Neuron (in vitro differentiated cells): ENCODE measurements at regions not wholly inside any gene's neighbourhood (a gene's known extent, or its start where the extent isn't known, plus 50 kb on each side); places are given as distances from the start of the nearest gene placed in this dataset.
"Not testable (repeated sequence)": the region's sequence is repeated elsewhere in the genome, so short reads cannot be mapped to it uniquely, and the experiment has no call there.

Source experiments
- H2AFZ ChIP-seq: one replicate; pipeline ENCODE4 v1.6.1; 2013; ENCODE audit warnings: low read depth, mild to moderate bottlenecking, inconsistent platforms, low read length, moderate library complexity
- H3K27me3 ChIP-seq: one replicate; pipeline ENCODE4 v1.6.1; 2013; ENCODE audit warnings: low read length; ENCODE audit not compliant: insufficient read depth
- H3K36me3 ChIP-seq: one replicate; pipeline ENCODE4 v1.6.1; 2013; ENCODE audit warnings: low read length; ENCODE audit not compliant: insufficient read depth
- H3K4me1 ChIP-seq: one replicate; pipeline ENCODE4 v1.6.1; 2013; ENCODE audit warnings: low read length; ENCODE audit not compliant: insufficient read depth
- H3K4me3 ChIP-seq: 2 replicates; pipeline ENCODE4 v1.5.1; 2013; ENCODE audit warnings: mild to moderate bottlenecking, low read length, moderate library complexity
- H3K9me3 ChIP-seq: one replicate; pipeline ENCODE4 v1.6.1; 2013; ENCODE audit warnings: low read length

DNA sequence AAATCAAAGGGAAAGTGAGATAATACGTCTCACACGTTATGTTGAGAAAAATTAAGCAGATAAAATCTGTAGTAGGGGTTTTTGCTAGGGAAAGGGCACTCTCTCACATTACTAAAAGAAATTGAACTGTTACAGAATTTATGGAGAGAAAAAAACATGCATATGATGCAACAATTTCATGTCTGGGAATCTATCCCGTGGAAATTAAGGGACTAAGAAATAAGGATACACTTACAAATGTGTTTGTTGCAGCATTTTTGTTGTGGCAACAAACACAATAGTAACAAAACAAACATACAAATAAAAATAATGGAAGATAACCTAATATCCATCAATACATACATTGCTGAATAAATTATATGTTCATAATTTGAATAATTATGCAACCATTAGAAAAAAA, 96.3 kb upstream of the ZBED5 start:
- Histone ChIP-seq H2AFZ (no peak overlapping the region), H3K4me3 (no peak overlapping the region), H3K36me3 (no peaks in the 10 kb centered on the region), H3K4me1 (no peaks in the 10 kb centered on the region), H3K27me3 (peaks cover 3% of the 10 kb centered on the region), H3K9me3 (peaks cover 3% of the 10 kb centered on the region)

DNA sequence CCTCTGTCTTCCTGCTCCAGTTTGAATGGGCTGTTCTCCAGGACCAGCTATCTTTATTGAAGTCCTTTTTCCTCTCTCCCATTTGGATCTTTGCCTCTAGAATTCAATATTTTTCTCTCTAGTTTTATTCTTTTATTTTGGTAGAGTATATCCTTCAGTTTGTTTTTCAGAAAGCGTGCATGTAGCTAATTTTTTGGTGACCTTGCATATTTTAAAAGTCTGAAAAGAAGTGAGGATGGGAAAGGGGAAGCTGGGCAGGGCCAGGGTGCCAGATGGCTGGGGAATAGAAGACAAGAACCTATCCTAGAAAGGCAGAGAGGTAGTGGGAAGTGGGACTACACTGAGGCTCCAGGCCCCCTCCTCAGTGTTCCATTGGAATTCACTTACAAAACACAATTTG, 95.0 kb upstream of the ZBED5 start:
- Histone ChIP-seq H2AFZ (no peak overlapping the region), H3K9me3 (peaks cover 3% of the 10 kb centered on the region), H3K36me3 (no peaks in the 10 kb centered on the region), H3K4me3 (no peak overlapping the region), H3K27me3 (peaks cover 3% of the 10 kb centered on the region), H3K4me1 (no peaks in the 10 kb centered on the region)

DNA sequence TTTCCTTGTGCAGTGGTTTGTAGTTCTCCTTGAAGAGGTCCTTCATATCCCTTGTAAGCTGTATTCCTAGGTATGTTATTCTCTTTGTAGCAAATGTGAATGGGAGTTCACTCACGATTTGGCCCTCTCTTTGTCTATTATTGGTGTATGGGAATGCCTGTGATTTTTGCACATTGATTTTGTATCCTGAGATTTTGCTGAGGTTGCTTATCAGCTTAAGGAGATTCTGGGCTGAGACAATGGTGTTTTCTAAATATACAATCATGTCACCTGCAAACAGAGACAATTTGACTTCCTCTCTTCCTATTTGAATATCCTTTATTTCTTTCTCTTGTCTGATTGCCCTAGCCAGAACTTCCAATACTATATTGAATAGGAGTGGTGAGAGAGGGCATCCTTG, 90.1 kb upstream of the ZBED5 start:
- not testable (repeated sequence) for H3K9me3 ChIP-seq, H3K36me3 ChIP-seq, H3K27me3 ChIP-seq, H3K4me3 ChIP-seq, H2AFZ ChIP-seq, H3K4me1 ChIP-seq

DNA sequence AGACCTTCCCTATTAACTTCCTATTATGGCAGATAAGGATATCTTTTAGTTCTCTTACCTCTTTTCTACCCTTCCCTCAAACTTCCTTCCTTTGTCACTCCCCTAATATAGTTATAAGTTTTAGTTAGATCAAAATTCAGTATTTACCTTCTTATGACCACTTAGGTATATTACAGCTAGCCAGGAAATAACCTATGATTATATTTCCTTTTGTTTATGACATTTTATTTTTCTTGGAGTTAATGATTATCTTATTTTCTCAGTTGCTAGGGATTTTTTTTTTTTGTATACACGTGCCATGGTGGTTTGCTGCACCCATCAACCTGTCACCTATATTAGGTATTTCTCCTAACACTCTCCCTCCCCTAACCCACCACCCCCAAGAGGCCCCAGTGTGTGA, 88.2 kb upstream of the ZBED5 start:
- Histone ChIP-seq H3K9me3 (no peaks in the 10 kb centered on the region), H3K4me3 (no peak overlapping the region), H2AFZ (no peak overlapping the region), H3K4me1 (no peaks in the 10 kb centered on the region), H3K36me3 (no peaks in the 10 kb centered on the region), H3K27me3 (no peaks in the 10 kb centered on the region)

DNA sequence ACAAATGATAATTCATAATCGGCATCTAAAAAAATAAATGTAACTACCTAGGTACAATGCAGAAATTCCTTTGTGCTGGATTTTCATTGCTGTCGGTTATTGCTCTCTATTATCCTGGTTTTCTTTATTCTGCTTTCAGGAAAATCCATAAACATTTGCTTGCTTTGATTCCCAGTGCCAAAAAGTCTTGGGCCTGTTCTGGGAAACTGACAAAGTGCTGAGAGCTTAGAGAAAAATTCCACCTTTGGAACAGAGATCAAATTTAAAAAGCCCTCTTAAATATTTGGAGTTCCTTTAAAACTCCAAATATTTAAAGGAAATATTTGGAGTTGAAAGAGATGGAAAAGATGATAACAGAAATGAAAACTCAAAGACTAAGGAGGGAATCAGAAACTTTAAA, 87.3 kb upstream of the ZBED5 start:
- no peak overlapping the region for H3K4me3 ChIP-seq
- H3K4me1 ChIP-seq = no peaks in the 10 kb centered on the region
- H3K27me3 ChIP-seq = no peaks in the 10 kb centered on the region
- no peak overlapping the region for H2AFZ ChIP-seq
- H3K36me3 ChIP-seq = no peaks in the 10 kb centered on the region
- no peaks in the 10 kb centered on the region for H3K9me3 ChIP-seq

DNA sequence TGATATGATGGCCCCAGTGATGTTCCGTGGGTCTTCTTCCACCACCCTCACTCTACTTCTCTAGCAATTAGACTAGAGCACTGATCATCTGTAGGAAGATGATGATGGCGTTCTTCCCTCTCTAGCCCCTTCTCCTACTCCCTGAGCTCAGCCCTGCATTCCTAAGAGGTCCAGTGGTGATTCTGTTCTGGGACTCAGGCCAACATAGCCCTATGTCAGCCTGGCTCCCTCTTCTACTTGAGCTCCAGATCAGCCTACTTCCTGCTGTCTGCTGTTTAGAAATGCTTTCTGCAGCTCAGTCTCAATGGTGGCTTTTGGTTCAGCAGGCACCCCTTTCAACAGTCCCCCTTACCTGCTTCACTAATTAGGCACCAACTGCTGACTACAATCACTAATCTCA, 86.1 kb upstream of the ZBED5 start:
- H2AFZ ChIP-seq = no peak overlapping the region
- H3K4me1 ChIP-seq = no peaks in the 10 kb centered on the region
- H3K9me3 ChIP-seq = no peaks in the 10 kb centered on the region
- H3K4me3 ChIP-seq = no peak overlapping the region
- no peaks in the 10 kb centered on the region for H3K36me3 ChIP-seq
- no peaks in the 10 kb centered on the region for H3K27me3 ChIP-seq

DNA sequence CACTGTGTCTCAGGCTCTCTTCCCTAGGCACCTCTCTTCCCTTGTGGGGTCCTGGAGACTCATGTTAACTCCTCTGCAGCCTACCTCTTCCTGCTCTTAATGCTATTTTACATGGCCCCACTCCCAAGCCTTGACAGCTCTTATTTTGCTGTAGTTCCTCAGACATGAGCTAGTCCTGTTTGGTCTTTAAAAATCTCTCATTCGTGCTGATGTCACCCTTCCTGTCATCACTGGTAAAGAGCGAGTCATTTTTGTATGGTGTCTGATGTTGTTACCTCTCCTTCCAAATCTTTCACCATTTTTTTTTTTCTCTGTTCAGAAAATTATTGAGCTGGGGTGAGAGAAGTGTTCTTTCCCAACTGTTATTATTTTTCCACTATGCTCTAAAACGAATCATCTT, 84.8 kb upstream of the ZBED5 start:
- no peaks in the 10 kb centered on the region for H3K27me3 ChIP-seq

DNA sequence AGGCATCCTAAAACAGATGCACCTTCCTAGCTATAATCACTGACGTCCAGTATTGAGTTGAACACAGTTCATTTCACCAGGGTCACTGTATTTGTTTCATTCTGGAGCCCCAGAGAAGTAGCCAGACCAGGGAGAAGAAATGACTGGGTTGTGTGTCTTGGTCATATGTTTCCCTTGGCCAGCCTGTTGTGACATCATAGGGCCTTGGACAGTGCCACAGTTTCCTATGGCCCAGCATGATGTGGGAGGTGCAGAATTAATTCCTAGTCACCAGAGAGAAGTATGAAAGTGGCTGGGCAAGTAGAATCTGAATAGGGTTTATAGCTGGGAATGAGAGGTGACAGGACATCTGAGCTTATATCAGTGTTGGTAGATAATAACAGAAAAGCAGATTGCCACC, 84.0 kb upstream of the ZBED5 start:
- H3K4me1 ChIP-seq = no peaks in the 10 kb centered on the region
- no peak overlapping the region for H3K4me3 ChIP-seq
- no peak overlapping the region for H2AFZ ChIP-seq
- H3K9me3 ChIP-seq = no peaks in the 10 kb centered on the region
- H3K36me3 ChIP-seq = no peaks in the 10 kb centered on the region
- no peaks in the 10 kb centered on the region for H3K27me3 ChIP-seq

More for the DNA sequence above, 84.8 kb upstream of the ZBED5 start:
- Histone ChIP-seq H3K36me3 (no peaks in the 10 kb centered on the region), H3K4me1 (no peaks in the 10 kb centered on the region), H2AFZ (no peak overlapping the region), H3K4me3 (no peak overlapping the region), H3K9me3 (no peaks in the 10 kb centered on the region)

DNA sequence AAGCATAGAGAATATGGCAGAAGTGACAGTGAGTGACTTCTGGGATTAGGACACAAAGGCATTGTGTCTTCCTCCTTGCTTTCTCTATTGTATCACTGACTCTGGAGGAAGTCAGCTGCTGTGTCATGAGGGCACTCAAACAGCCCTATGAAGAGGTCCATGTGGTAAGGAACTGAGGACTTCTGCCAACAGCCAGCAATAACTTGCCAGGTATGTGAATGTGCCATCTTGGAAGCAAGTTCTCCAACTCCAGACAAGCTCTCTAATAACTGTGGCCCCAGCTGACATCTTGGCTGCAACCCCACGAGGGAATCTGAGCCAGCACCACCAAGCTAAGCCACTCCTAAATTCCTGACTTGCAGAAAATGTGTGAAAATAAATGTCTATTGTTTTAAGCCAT, 83.6 kb upstream of the ZBED5 start:
- Histone ChIP-seq H3K27me3 (no peaks in the 10 kb centered on the region), H3K36me3 (no peaks in the 10 kb centered on the region), H3K4me1 (no peaks in the 10 kb centered on the region), H3K4me3 (no peak overlapping the region), H3K9me3 (no peaks in the 10 kb centered on the region), H2AFZ (no peak overlapping the region)

DNA sequence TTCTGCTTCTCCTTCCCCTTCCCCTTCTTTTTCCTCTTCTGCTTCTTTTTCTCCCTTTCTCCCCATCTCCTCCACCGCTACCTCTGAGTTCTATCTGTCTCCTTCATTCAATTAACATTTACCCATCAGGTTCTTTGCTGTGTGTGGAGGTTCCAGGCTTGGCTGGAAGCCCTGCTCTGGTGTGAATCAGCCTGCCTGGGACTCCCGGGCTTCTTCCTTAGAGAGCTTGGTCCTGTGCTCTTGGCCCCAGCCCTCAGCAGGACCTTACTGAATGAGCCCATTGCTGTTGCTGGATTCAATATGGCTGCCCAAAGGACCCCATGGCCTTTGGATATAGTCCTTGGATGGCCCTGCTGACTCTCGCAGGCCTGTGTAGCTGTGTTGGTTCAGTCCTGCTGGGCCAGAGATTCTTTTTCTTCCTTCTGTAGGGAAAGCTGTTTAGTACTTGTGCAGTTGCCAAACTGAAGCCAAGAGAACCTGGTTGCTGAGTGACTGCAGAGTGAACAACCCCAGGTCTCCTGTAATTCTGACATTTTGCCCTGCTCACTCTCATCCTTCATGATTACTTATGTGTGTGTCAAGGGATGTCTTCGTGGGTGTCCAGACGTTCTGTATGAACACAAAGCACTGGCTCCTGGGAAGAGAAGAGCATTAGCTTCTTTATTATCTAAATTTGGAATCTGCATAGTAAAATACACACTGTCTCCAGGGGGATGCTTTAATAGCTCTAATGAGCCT, 81.0 kb upstream of the ZBED5 start:
- Histone ChIP-seq H3K9me3 (no peaks in the 10 kb centered on the region), H3K4me1 (peaks cover 3% of the 10 kb centered on the region), H3K36me3 (no peaks in the 10 kb centered on the region), H3K4me3 (no peak overlapping the region), H3K27me3 (no peaks in the 10 kb centered on the region), H2AFZ (no peak overlapping the region)

DNA sequence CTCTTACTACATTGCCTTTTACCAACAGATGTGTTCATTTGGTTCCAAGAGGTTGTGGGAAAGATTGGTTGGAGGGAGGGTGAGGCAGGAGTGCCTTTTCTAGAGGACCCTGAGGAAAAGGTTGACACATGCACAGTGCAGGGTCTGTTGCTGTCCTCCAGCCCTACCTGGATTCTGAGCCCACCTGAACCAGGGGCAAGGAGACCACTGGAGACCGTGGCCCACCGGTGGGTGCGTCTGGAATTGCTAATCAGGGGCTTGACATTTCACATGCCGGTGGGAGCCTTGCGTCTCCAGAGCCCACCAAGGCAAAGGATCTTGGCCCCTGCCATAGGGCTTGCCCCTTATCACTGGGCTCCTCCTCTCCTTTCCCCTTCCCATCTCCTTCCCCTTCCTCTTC, 80.4 kb upstream of the ZBED5 start:
- Histone ChIP-seq H3K36me3 (no peaks in the 10 kb centered on the region), H3K9me3 (no peaks in the 10 kb centered on the region), H3K27me3 (no peaks in the 10 kb centered on the region), H2AFZ (no peak overlapping the region), H3K4me3 (no peak overlapping the region), H3K4me1 (peaks cover 6% of the 10 kb centered on the region)

DNA sequence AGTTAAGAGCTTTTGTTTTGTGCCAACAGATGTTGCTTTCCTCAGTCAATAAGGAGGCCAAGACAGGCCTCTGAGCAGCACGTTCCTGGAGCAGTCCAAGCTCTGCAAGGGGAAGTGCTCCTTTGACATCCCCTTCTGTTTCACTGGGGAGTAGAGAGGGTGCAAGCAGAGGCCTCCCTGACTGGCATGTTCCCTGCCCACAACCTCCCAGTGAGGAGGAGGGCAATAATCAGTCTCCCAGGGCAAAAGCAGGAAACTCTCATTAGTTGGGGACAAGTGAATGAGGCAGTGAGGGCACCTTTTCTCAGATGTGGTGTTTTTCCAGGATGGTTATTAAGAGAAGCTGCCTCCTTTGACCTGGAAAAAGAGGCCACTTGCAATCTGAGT, 79.5 kb upstream of the ZBED5 start:
- no peaks in the 10 kb centered on the region for H3K9me3 ChIP-seq
- peaks cover 11% of the 10 kb centered on the region for H3K4me1 ChIP-seq
- no peak overlapping the region for H3K4me3 ChIP-seq
- no peak overlapping the region for H2AFZ ChIP-seq
- no peaks in the 10 kb centered on the region for H3K36me3 ChIP-seq
- no peaks in the 10 kb centered on the region for H3K27me3 ChIP-seq

DNA sequence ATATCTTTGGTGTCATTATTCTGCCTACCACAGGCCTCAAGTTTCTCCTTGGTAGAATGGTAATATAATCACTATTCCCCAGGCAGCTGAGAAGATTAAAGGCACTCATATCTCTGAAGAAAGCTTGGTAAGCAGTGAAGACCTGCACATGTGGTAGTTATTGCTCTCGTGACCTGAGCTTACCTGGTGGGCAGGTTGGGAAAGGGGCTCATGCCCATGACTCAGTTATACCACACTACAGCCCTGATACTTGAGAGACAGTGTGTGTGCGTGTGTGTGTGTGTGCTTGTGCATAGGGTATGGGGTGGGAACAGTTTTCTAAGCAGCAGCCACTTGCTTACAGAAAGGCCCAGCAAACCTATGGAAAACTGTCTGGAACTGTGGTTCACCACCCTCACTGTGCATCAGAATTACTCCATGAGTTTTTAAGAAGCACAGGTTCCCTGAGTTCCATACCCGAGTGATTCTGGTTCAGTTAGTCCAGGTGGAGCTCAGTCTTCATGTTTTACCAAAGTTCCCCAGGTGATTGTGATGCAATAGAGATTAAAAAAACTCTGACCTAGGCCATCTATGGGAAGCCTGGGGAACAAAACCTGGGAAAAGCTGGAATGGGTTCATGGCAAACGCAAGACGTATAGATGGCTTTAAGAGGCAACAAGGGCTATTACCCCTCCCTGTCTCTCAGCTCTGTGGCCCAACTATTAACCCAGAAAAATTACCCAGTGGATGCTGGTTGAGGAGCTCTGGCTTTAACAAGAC, 79.0 kb upstream of the ZBED5 start:
- no peaks in the 10 kb centered on the region for H3K9me3 ChIP-seq

More for the DNA sequence above, 79.0 kb upstream of the ZBED5 start:
- Histone ChIP-seq H3K27me3 (no peaks in the 10 kb centered on the region), H3K4me3 (no peak overlapping the region), H3K36me3 (no peaks in the 10 kb centered on the region), H3K4me1 (peaks cover 14% of the 10 kb centered on the region), H2AFZ (no peak overlapping the region)
